Esophagus muscularis mucosa (tissue), 3 donors: ENCODE measurements at regions not wholly inside any gene's neighbourhood (a gene's known extent, or its start where the extent isn't known, plus 50 kb on each side); places are given as distances from the start of the nearest gene placed in this dataset.

ENCODE experiments used
- CTCF ChIP-seq, 3 experiments: fragments of 200-600 bp in 2 of 3; fragments of 450-650 bp in 1 of 3; sonication (generic) in 2 of 3; IDR thresholded peaks; one replicate each; pipeline ENCODE4 v1.5.1; 2017 to 2019; ENCODE audit warnings: antibody characterized with exemption in 3 of 3, mild to moderate bottlenecking in 2 of 3, moderate library complexity in 1 of 3
- POLR2A ChIP-seq: fragments of 450-650 bp; IDR thresholded peaks from one replicate; pipeline ENCODE4 v1.6.1; 2017; ENCODE audit warnings: antibody characterized with exemption, moderate library complexity, mild to moderate bottlenecking, low read depth

GRCh38 chr5:63812693-63813092 lies 149.6 kb downstream of the HTR1A start:
- no peak for TF ChIP-seq CTCF (IDR thresholded peaks at IDR 0.05)
- TF ChIP-seq POLR2A = no peak
